HCT116 (cell line): ENCODE measurements at regions not wholly inside any gene's neighbourhood (a gene's known extent, or its start where the extent isn't known, plus 50 kb on each side); places are given as distances from the start of the nearest gene placed in this dataset.

Experiments used
- EGR1 ChIP-seq: IDR thresholded peaks from 2 replicates; pipeline ENCODE4 v1.6.1; 2012; ENCODE audit warnings: low read depth
- EZH2 ChIP-seq: fragments of 200-600 bp; sonication (generic); IDR thresholded peaks from 2 replicates; pipeline ENCODE4 v1.6.1; 2017; ENCODE audit warnings: antibody characterized with exemption, mixed run types
- EZH2phosphoT487 ChIP-seq: fragments of 200-600 bp; IDR thresholded peaks from 2 replicates; pipeline ENCODE4 v1.6.1; 2018; ENCODE audit warnings: antibody characterized with exemption, borderline replicate concordance
- POLR2A ChIP-seq: IDR thresholded peaks from 2 replicates; pipeline ENCODE4 v1.7.0; 2011; ENCODE audit warnings: borderline replicate concordance; ENCODE audit not compliant: insufficient read depth, insufficient read length; ENCODE audit errors: extremely low read depth
- POLR2AphosphoS5 ChIP-seq: IDR thresholded peaks from 2 replicates; pipeline ENCODE4 v1.6.1; 2011; ENCODE audit warnings: mild to moderate bottlenecking, low read depth, low read length, moderate library complexity
- RAD21 ChIP-seq: IDR thresholded peaks from 2 replicates; pipeline ENCODE4 v1.6.1; 2012; ENCODE audit warnings: low read depth, mild to moderate bottlenecking
- SIN3A ChIP-seq: IDR thresholded peaks from 2 replicates; pipeline ENCODE4 v1.6.1; 2012; ENCODE audit warnings: low read depth
- YY1 ChIP-seq: IDR thresholded peaks from 2 replicates; pipeline ENCODE4 v1.6.1; 2011; ENCODE audit warnings: low read length, low read depth, moderate library complexity, mild to moderate bottlenecking; ENCODE audit not compliant: insufficient replicate concordance; ENCODE audit errors: extremely low read depth
- ZFX ChIP-seq: fragments of 450-650 bp; IDR thresholded peaks from 2 replicates; pipeline ENCODE4 v1.6.1; 2017
- ZNF274 ChIP-seq: fragments of 200-500 bp; sonication (Bioruptor generic); IDR thresholded peaks from 2 replicates; pipeline ENCODE4 v1.6.1; 2014; ENCODE audit warnings: mild to moderate bottlenecking, low read depth, low read length, inconsistent platforms
- TF ChIP-seq, protein P1 (sequence below): IDR thresholded peaks from 2 replicates; pipeline ENCODE4 v1.6.1; 2012; ENCODE audit warnings: low read depth
- TF ChIP-seq, protein P2 (sequence below), 3 experiments: fragments of 200-600 bp in 1 of 3; sonication (generic) in 1 of 3; IDR thresholded peaks in 2 of 3; conservative IDR thresholded peaks in 1 of 3; 2 replicates each; pipeline ENCODE4 v1.5.1; 2012 to 2017; ENCODE audit warnings: low read depth in 2 of 3, low read length in 2 of 3, antibody characterized with exemption in 1 of 3, borderline replicate concordance in 1 of 3, control low read depth in 1 of 3, mild to moderate bottlenecking in 1 of 3, mixed read lengths in 1 of 3, mixed run types in 1 of 3, moderate library complexity in 1 of 3; ENCODE audit not compliant: insufficient read depth in 1 of 3
- TF ChIP-seq, protein P3 (sequence below): IDR thresholded peaks from 2 replicates; pipeline ENCODE4 v1.6.1; 2012

DNA sequence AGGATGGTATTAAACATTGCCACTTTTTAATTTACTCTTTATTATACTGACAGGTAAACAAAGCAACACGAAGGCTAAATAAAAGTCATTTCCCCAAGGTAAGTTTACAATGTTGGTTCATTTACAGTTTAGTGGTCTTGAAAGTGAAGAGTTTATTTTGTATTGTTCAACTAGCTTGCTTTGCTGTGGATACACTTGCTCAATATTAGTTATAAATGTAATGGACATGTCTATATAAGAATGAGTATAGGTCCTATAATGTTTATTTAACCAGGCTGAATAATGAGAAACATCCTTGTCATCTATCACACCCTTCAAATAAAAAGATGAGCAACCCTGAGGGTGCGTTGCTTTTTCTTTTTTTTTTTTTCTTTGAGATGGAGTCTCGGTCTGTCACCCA, 1129.4 kb downstream of the TSN start:
- TF ChIP-seq RAD21, result no peak
- TF ChIP-seq, protein P1, sequence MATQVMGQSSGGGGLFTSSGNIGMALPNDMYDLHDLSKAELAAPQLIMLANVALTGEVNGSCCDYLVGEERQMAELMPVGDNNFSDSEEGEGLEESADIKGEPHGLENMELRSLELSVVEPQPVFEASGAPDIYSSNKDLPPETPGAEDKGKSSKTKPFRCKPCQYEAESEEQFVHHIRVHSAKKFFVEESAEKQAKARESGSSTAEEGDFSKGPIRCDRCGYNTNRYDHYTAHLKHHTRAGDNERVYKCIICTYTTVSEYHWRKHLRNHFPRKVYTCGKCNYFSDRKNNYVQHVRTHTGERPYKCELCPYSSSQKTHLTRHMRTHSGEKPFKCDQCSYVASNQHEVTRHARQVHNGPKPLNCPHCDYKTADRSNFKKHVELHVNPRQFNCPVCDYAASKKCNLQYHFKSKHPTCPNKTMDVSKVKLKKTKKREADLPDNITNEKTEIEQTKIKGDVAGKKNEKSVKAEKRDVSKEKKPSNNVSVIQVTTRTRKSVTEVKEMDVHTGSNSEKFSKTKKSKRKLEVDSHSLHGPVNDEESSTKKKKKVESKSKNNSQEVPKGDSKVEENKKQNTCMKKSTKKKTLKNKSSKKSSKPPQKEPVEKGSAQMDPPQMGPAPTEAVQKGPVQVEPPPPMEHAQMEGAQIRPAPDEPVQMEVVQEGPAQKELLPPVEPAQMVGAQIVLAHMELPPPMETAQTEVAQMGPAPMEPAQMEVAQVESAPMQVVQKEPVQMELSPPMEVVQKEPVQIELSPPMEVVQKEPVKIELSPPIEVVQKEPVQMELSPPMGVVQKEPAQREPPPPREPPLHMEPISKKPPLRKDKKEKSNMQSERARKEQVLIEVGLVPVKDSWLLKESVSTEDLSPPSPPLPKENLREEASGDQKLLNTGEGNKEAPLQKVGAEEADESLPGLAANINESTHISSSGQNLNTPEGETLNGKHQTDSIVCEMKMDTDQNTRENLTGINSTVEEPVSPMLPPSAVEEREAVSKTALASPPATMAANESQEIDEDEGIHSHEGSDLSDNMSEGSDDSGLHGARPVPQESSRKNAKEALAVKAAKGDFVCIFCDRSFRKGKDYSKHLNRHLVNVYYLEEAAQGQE, result no peak
- TF ChIP-seq EGR1, result no peak
- TF ChIP-seq ZNF274, result no peak
- TF ChIP-seq, protein P2, sequence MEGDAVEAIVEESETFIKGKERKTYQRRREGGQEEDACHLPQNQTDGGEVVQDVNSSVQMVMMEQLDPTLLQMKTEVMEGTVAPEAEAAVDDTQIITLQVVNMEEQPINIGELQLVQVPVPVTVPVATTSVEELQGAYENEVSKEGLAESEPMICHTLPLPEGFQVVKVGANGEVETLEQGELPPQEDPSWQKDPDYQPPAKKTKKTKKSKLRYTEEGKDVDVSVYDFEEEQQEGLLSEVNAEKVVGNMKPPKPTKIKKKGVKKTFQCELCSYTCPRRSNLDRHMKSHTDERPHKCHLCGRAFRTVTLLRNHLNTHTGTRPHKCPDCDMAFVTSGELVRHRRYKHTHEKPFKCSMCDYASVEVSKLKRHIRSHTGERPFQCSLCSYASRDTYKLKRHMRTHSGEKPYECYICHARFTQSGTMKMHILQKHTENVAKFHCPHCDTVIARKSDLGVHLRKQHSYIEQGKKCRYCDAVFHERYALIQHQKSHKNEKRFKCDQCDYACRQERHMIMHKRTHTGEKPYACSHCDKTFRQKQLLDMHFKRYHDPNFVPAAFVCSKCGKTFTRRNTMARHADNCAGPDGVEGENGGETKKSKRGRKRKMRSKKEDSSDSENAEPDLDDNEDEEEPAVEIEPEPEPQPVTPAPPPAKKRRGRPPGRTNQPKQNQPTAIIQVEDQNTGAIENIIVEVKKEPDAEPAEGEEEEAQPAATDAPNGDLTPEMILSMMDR (IDR thresholded peaks at IDR 0.05 in 2 of 3, conservative IDR thresholded peaks at IDR 0.05 in 1 of 3; ENCODE audit: borderline replicate concordance in 1 of 3, insufficient read depth in 1 of 3, low read depth in 2 of 3, low read length in 2 of 3), result no peak
- no peak for TF ChIP-seq YY1
- TF ChIP-seq ZFX, result no peak
- TF ChIP-seq SIN3A, result no peak
- TF ChIP-seq, protein P3, sequence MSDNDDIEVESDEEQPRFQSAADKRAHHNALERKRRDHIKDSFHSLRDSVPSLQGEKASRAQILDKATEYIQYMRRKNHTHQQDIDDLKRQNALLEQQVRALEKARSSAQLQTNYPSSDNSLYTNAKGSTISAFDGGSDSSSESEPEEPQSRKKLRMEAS, result no peak
- TF ChIP-seq POLR2A, result no peak
- no peak for TF ChIP-seq POLR2AphosphoS5
- no peak for TF ChIP-seq EZH2
- TF ChIP-seq EZH2phosphoT487, result no peak
